ENCODE measurements at regions not wholly inside any gene's neighbourhood (a gene's known extent, or its start where the extent isn't known, plus 50 kb on each side); places are given as distances from the start of the nearest gene placed in this dataset.
A peak's percentile ranks its signal among the peaks of the same experiment; 100 is the strongest.

- Histone ChIP-seq H2AFZ (peak overlapping the region; percentile 84), H3K4me2 (ENCODE audit: unreplicated experiment) (peak overlapping the region; percentile 88), H3K36me3 (ENCODE audit: low read depth) (no peaks in the 10 kb centered on the region), H3K79me2 (ENCODE audit: insufficient read depth) (no peaks in the 10 kb centered on the region), H3K4me1 (ENCODE audit: insufficient read depth) (peaks cover 25% of the 10 kb centered on the region), H3F3A (ENCODE audit: insufficient read depth) (peaks cover 43% of the 10 kb centered on the region), H4K20me1 (ENCODE audit: insufficient read depth) (no peaks in the 10 kb centered on the region), H3K9me3 (ENCODE audit: low read depth) (no peaks in the 10 kb centered on the region), H3K27me3 (replicated peaks; ENCODE audit: insufficient read depth) (no peaks in the 10 kb centered on the region), H3K9ac (peak overlapping the region; percentile 81), H3K27ac (peak overlapping the region; percentile 99), H3K4me3 (peak overlapping the region; percentile 53), H3K9me2 (ENCODE audit: insufficient read depth) (no peaks in the 10 kb centered on the region)
- peak; percentile 85 for DNase-seq
- in situ Hi-C loops (cut with MboI) = no loop called here
- TF ChIP-seq EZH2 (IDR thresholded peaks at IDR 0.05; ENCODE audit: insufficient read depth, poor library complexity, severe bottlenecking) (no peak), EZH2phosphoT487 (IDR thresholded peaks at IDR 0.05; ENCODE audit: insufficient read depth, low read depth) (no peak)
Observed at GRCh38 chr2:189267925-189268579, 88.5 kb upstream of the COL5A2 start.

- H3K9ac ChIP-seq = peak overlapping the region; percentile 81
- TF ChIP-seq EZH2 (IDR thresholded peaks at IDR 0.05; ENCODE audit: insufficient read depth, poor library complexity, severe bottlenecking) (no peak), EZH2phosphoT487 (IDR thresholded peaks at IDR 0.05; ENCODE audit: insufficient read depth, low read depth) (no peak)
- peak overlapping the region; percentile 99 for H3K27ac ChIP-seq
- no peaks in the 10 kb centered on the region for H3K9me3 ChIP-seq (ENCODE audit: low read depth)
- in situ Hi-C loops (cut with MboI) = no loop called here
- no peaks in the 10 kb centered on the region for H3K9me2 ChIP-seq (ENCODE audit: insufficient read depth)
- peaks cover 43% of the 10 kb centered on the region for H3F3A ChIP-seq (ENCODE audit: insufficient read depth)
- no peaks in the 10 kb centered on the region for H3K79me2 ChIP-seq (ENCODE audit: insufficient read depth)
- H4K20me1 ChIP-seq (ENCODE audit: insufficient read depth) = no peaks in the 10 kb centered on the region
- no peak overlapping the region for H3K4me3 ChIP-seq
- H3K36me3 ChIP-seq (ENCODE audit: low read depth) = no peaks in the 10 kb centered on the region
- no peaks in the 10 kb centered on the region for H3K27me3 ChIP-seq (replicated peaks; ENCODE audit: insufficient read depth)
- WGBS, 2 experiments (ENCODE audit: low coverage in 1 of 2, low lambda C conversion rate in 2 of 2, missing lambda C conversion rate in 2 of 2) = 48 to 53% methylated on average over 2 of the region's 2 CpGs
- peak; percentile 37 for DNase-seq
- H3K4me2 ChIP-seq (ENCODE audit: unreplicated experiment) = peak overlapping the region; percentile 88
- H2AFZ ChIP-seq = peak overlapping the region; percentile 84; the same call in 1 of the 2 replicates
- peaks cover 28% of the 10 kb centered on the region for H3K4me1 ChIP-seq (ENCODE audit: insufficient read depth)
Observed at GRCh38 chr2:189268763-189269162, 89.2 kb upstream of the COL5A2 start.

- DNase-seq = no peak
Observed at GRCh38 chr2:189273734-189274133, 94.2 kb upstream of the COL5A2 start.

GRCh38 chr2:189274361-189274760, 94.8 kb upstream of the COL5A2 start:
- peaks cover 12% of the 10 kb centered on the region for H3F3A ChIP-seq (ENCODE audit: insufficient read depth)
- no peaks in the 10 kb centered on the region for H3K36me3 ChIP-seq (ENCODE audit: low read depth)
- no peaks in the 10 kb centered on the region for H3K79me2 ChIP-seq (ENCODE audit: insufficient read depth)
- H3K9ac ChIP-seq = no peak overlapping the region
- no peaks in the 10 kb centered on the region for H3K27me3 ChIP-seq (replicated peaks; ENCODE audit: insufficient read depth)
- in situ Hi-C loops (cut with MboI) = no loop called here
- H4K20me1 ChIP-seq (ENCODE audit: insufficient read depth) = no peaks in the 10 kb centered on the region
- TF ChIP-seq EZH2 (IDR thresholded peaks at IDR 0.05; ENCODE audit: insufficient read depth, poor library complexity, severe bottlenecking) (no peak), EZH2phosphoT487 (IDR thresholded peaks at IDR 0.05; ENCODE audit: insufficient read depth, low read depth) (no peak)
- peak overlapping the region; percentile 44 for H2AFZ ChIP-seq
- DNase-seq = no peak
- H3K4me3 ChIP-seq = no peak overlapping the region
- H3K4me2 ChIP-seq (ENCODE audit: unreplicated experiment) = no peak overlapping the region
- no peaks in the 10 kb centered on the region for H3K9me2 ChIP-seq (ENCODE audit: insufficient read depth)
- peaks cover 29% of the 10 kb centered on the region for H3K4me1 ChIP-seq (ENCODE audit: insufficient read depth)
- H3K9me3 ChIP-seq (ENCODE audit: low read depth) = no peaks in the 10 kb centered on the region
- no peak overlapping the region for H3K27ac ChIP-seq

More at GRCh38 chr2:189273734-189274133, 94.2 kb upstream of the COL5A2 start:
- H3K4me3 ChIP-seq = no peak overlapping the region
- no peaks in the 10 kb centered on the region for H3K27me3 ChIP-seq (replicated peaks; ENCODE audit: insufficient read depth)
- no peak overlapping the region for H3K4me2 ChIP-seq (ENCODE audit: unreplicated experiment)
- no peaks in the 10 kb centered on the region for H3K9me2 ChIP-seq (ENCODE audit: insufficient read depth)
- no peak overlapping the region for H3K9ac ChIP-seq
- H3K27ac ChIP-seq = no peak overlapping the region
- H3K36me3 ChIP-seq (ENCODE audit: low read depth) = no peaks in the 10 kb centered on the region
- no peak overlapping the region for H2AFZ ChIP-seq
- H3K79me2 ChIP-seq (ENCODE audit: insufficient read depth) = no peaks in the 10 kb centered on the region
- no peaks in the 10 kb centered on the region for H4K20me1 ChIP-seq (ENCODE audit: insufficient read depth)
- TF ChIP-seq EZH2phosphoT487 (IDR thresholded peaks at IDR 0.05; ENCODE audit: insufficient read depth, low read depth) (no peak), EZH2 (IDR thresholded peaks at IDR 0.05; ENCODE audit: insufficient read depth, poor library complexity, severe bottlenecking) (no peak)
- peaks cover 35% of the 10 kb centered on the region for H3K4me1 ChIP-seq (ENCODE audit: insufficient read depth)
- WGBS, 2 experiments (ENCODE audit: low coverage in 1 of 2, low lambda C conversion rate in 2 of 2, missing lambda C conversion rate in 2 of 2) = 25 to 27% methylated on average over 2 of the region's 2 CpGs
- H3F3A ChIP-seq (ENCODE audit: insufficient read depth) = peaks cover 19% of the 10 kb centered on the region
- no peaks in the 10 kb centered on the region for H3K9me3 ChIP-seq (ENCODE audit: low read depth)
- in situ Hi-C loops (cut with MboI) = no loop called here

GRCh38 chr2:189276277-189276676, 96.7 kb upstream of the COL5A2 start:
- Histone ChIP-seq H3K9me2 (ENCODE audit: insufficient read depth) (no peaks in the 10 kb centered on the region), H3K4me1 (ENCODE audit: insufficient read depth) (peaks cover 29% of the 10 kb centered on the region), H3K9ac (peak overlapping the region; percentile 77), H4K20me1 (ENCODE audit: insufficient read depth) (no peaks in the 10 kb centered on the region), H3K4me3 (peak overlapping the region; percentile 33), H3K36me3 (ENCODE audit: low read depth) (no peaks in the 10 kb centered on the region), H3K27me3 (replicated peaks; ENCODE audit: insufficient read depth) (no peaks in the 10 kb centered on the region), H3F3A (ENCODE audit: insufficient read depth) (peaks cover 8% of the 10 kb centered on the region), H2AFZ (peak overlapping the region; percentile 47), H3K79me2 (ENCODE audit: insufficient read depth) (no peaks in the 10 kb centered on the region), H3K4me2 (ENCODE audit: unreplicated experiment) (peak overlapping the region; percentile 51), H3K9me3 (ENCODE audit: low read depth) (no peaks in the 10 kb centered on the region), H3K27ac (peak overlapping the region; percentile 89)
- TF ChIP-seq EZH2 (IDR thresholded peaks at IDR 0.05; ENCODE audit: insufficient read depth, poor library complexity, severe bottlenecking) = no peak
- no peak for TF ChIP-seq EZH2phosphoT487 (IDR thresholded peaks at IDR 0.05; ENCODE audit: insufficient read depth, low read depth)
- DNase-seq = peak; percentile 92
- WGBS, 2 experiments (ENCODE audit: low coverage in 1 of 2, low lambda C conversion rate in 2 of 2, missing lambda C conversion rate in 2 of 2) = 2 to 5% methylated on average over 2 of the region's 2 CpGs
- in situ Hi-C loops (cut with MboI) = no loop called here

All from GM23248 (cell line).